ENCODE measurements at regions not wholly inside any gene's neighbourhood (a gene's known extent, or its start where the extent isn't known, plus 50 kb on each side); places are given as distances from the start of the nearest gene placed in this dataset.

GRCh38 chr2:18896125-18896764, 306.9 kb upstream of the NT5C1B start:
- TF ChIP-seq ATF1 (CRISPR knock-in tag; IDR thresholded peaks at IDR 0.05): no peak
- no peak for TF ChIP-seq ZNF274 (CRISPR knock-in tag; IDR thresholded peaks at IDR 0.05)
- TF ChIP-seq CBX5 (CRISPR knock-in tag; IDR thresholded peaks at IDR 0.05; ENCODE audit: borderline replicate concordance): no peak
- TF ChIP-seq POLR2AphosphoS5 (IDR thresholded peaks at IDR 0.05; ENCODE audit: low read depth, low read length): no peak
- no peak for TF ChIP-seq SPEN (CRISPR knock-in tag; IDR thresholded peaks at IDR 0.05; ENCODE audit: low read depth)
- TF ChIP-seq ARNT (IDR thresholded peaks at IDR 0.05): no peak
- TF ChIP-seq KLF9 (CRISPR knock-in tag; IDR thresholded peaks at IDR 0.05; ENCODE audit: low read depth): no peak
